SK-N-SH treated with all-trans-retinoic acid at 6 μM for 48 hours (cell line): ENCODE measurements at regions not wholly inside any gene's neighbourhood (a gene's known extent, or its start where the extent isn't known, plus 50 kb on each side); places are given as distances from the start of the nearest gene placed in this dataset.

Experiments used
- ATAC-seq: fragments of 200-7000 bp; cut with Tn5 transposase; 3 replicates; pipeline ENCODE4 v1.9.1; 2020; ENCODE audit warnings: mild to moderate bottlenecking, moderate library complexity
- ARNTL ChIP-seq: fragments of 450-650 bp; formaldehyde crosslinking; IDR thresholded peaks from 2 replicates; pipeline ENCODE4 v1.5.0; 2020; ENCODE audit warnings: low read depth, mild to moderate bottlenecking, moderate library complexity, borderline replicate concordance
- BACH2 ChIP-seq: fragments of 250-450 bp; sonication (Bioruptor Pico); IDR thresholded peaks from 2 replicates; pipeline ENCODE4 v1.9.0; 2021; ENCODE audit warnings: mild to moderate bottlenecking, borderline replicate concordance
- CREB5 ChIP-seq: fragments of 250-450 bp; sonication (Bioruptor Pico); IDR thresholded peaks from 2 replicates; pipeline ENCODE4 v1.5.1; 2020; ENCODE audit warnings: low read depth, mild to moderate bottlenecking, moderate library complexity
- CSDC2 ChIP-seq: fragments of 250-450 bp; sonication (Bioruptor Pico); IDR thresholded peaks from 2 replicates; pipeline ENCODE4 v1.5.0; 2020; ENCODE audit warnings: mild to moderate bottlenecking, moderate library complexity
- CSRNP3 ChIP-seq: fragments of 250-450 bp; sonication (Bioruptor Pico); IDR thresholded peaks from 2 replicates; pipeline ENCODE4 v1.5.1; 2021; ENCODE audit warnings: mild to moderate bottlenecking, moderate library complexity
- ESRRG ChIP-seq: fragments of 250-450 bp; sonication (Bioruptor Pico); IDR thresholded peaks from 2 replicates; pipeline ENCODE4 v1.6.1; 2021; ENCODE audit warnings: mild to moderate bottlenecking
- GLIS3 ChIP-seq: fragments of 250-450 bp; sonication (Bioruptor Pico); IDR thresholded peaks from 2 replicates; pipeline ENCODE4 v1.5.0; 2020; ENCODE audit warnings: mild to moderate bottlenecking, moderate library complexity
- ISL1 ChIP-seq: fragments of 250-450 bp; sonication (Bioruptor Pico); IDR thresholded peaks from 2 replicates; pipeline ENCODE4 v2.1.2; 2022; ENCODE audit warnings: mild to moderate bottlenecking, moderate library complexity
- OSR1 ChIP-seq: fragments of 250-450 bp; sonication (Bioruptor Pico); IDR thresholded peaks from 2 replicates; pipeline ENCODE4 v1.8.0; 2022; ENCODE audit warnings: moderate library complexity, mild to moderate bottlenecking, inconsistent platforms
- PATZ1 ChIP-seq: fragments of 250-450 bp; sonication (Bioruptor Pico); IDR thresholded peaks from 2 replicates; pipeline ENCODE4 v1.8.0; 2020; ENCODE audit warnings: mild to moderate bottlenecking, moderate library complexity, borderline replicate concordance
- POU6F1 ChIP-seq: fragments of 250-450 bp; sonication (Bioruptor Pico); IDR thresholded peaks from 2 replicates; pipeline ENCODE4 v1.8.0; 2021; ENCODE audit warnings: low read depth, mild to moderate bottlenecking, moderate library complexity, borderline replicate concordance
- PPARA ChIP-seq: fragments of 250-450 bp; sonication (Bioruptor Pico); IDR thresholded peaks from 2 replicates; pipeline ENCODE4 v1.5.0; 2020; ENCODE audit warnings: mild to moderate bottlenecking, borderline replicate concordance
- RARB ChIP-seq: fragments of 250-450 bp; sonication (Bioruptor Pico); IDR thresholded peaks from 2 replicates; pipeline ENCODE4 v1.8.0; 2021; ENCODE audit warnings: mild to moderate bottlenecking, moderate library complexity
- SNAI2 ChIP-seq: fragments of 250-450 bp; sonication (Bioruptor Pico); IDR thresholded peaks from 2 replicates; pipeline ENCODE4 v1.5.0; 2020; ENCODE audit warnings: mild to moderate bottlenecking, moderate library complexity
- TCF4 ChIP-seq: fragments of 250-450 bp; sonication (Bioruptor Pico); IDR thresholded peaks from 2 replicates; pipeline ENCODE4 v1.8.0; 2021; ENCODE audit warnings: mild to moderate bottlenecking, moderate library complexity, borderline replicate concordance
- TOX ChIP-seq: fragments of 250-450 bp; sonication (Bioruptor Pico); IDR thresholded peaks from 2 replicates; pipeline ENCODE4 v1.8.0; 2021; ENCODE audit warnings: mild to moderate bottlenecking, moderate library complexity, borderline replicate concordance
- ZC3H10 ChIP-seq: fragments of 250-450 bp; sonication (Bioruptor Pico); IDR thresholded peaks from 2 replicates; pipeline ENCODE4 v1.5.1; 2021; ENCODE audit warnings: mild to moderate bottlenecking, moderate library complexity
- ZFP3 ChIP-seq: fragments of 250-450 bp; sonication (Bioruptor Pico); IDR thresholded peaks from 2 replicates; pipeline ENCODE4 v1.5.0; 2020; ENCODE audit warnings: mild to moderate bottlenecking, moderate library complexity
- ZFP30 ChIP-seq: fragments of 450-650 bp; formaldehyde crosslinking; IDR thresholded peaks from 2 replicates; pipeline ENCODE4 v1.5.0; 2022; ENCODE audit warnings: mild to moderate bottlenecking, moderate library complexity
- ZNF70 ChIP-seq: fragments of 450-650 bp; formaldehyde crosslinking; IDR thresholded peaks from 2 replicates; pipeline ENCODE4 v1.5.0; 2020; ENCODE audit warnings: mild to moderate bottlenecking, moderate library complexity
- ZNF8 ChIP-seq: fragments of 450-650 bp; formaldehyde crosslinking; IDR thresholded peaks from 2 replicates; pipeline ENCODE4 v1.5.0; 2020; ENCODE audit warnings: mild to moderate bottlenecking, moderate library complexity
- TF ChIP-seq, protein P1 (sequence below): fragments of 250-450 bp; sonication (Bioruptor Pico); IDR thresholded peaks from 2 replicates; pipeline ENCODE4 v1.5.0; 2020; ENCODE audit warnings: mild to moderate bottlenecking, moderate library complexity

- ATAC-seq = no peak
- no peak for TF ChIP-seq ZC3H10 (CRISPR knock-in tag)
- TF ChIP-seq GLIS3 = no peak
- TF ChIP-seq TCF4 (CRISPR knock-in tag) = no peak
- TF ChIP-seq SNAI2 (CRISPR knock-in tag) = no peak
Measured at GRCh38 chr9:16316911-16317817, 553.3 kb downstream of the BNC2 start.

GRCh38 chr9:16318516-16319060 is 551.9 kb downstream of the BNC2 start:
- TF ChIP-seq RARB (CRISPR knock-in tag) (no peak), ARNTL (no peak), TCF4 (CRISPR knock-in tag) (no peak), CREB5 (CRISPR knock-in tag) (no peak), OSR1 (CRISPR knock-in tag) (no peak), ZNF70 (CRISPR knock-in tag) (no peak), ISL1 (CRISPR knock-in tag) (no peak), SNAI2 (CRISPR knock-in tag) (no peak), TOX (CRISPR knock-in tag) (no peak), ESRRG (CRISPR knock-in tag) (no peak), ZFP3 (CRISPR knock-in tag) (no peak), POU6F1 (CRISPR knock-in tag) (no peak), ZC3H10 (CRISPR knock-in tag) (no peak), GLIS3 (no peak), CSDC2 (no peak), PATZ1 (CRISPR knock-in tag) (no peak), ZNF8 (CRISPR knock-in tag) (no peak)
- TF ChIP-seq, protein P1, sequence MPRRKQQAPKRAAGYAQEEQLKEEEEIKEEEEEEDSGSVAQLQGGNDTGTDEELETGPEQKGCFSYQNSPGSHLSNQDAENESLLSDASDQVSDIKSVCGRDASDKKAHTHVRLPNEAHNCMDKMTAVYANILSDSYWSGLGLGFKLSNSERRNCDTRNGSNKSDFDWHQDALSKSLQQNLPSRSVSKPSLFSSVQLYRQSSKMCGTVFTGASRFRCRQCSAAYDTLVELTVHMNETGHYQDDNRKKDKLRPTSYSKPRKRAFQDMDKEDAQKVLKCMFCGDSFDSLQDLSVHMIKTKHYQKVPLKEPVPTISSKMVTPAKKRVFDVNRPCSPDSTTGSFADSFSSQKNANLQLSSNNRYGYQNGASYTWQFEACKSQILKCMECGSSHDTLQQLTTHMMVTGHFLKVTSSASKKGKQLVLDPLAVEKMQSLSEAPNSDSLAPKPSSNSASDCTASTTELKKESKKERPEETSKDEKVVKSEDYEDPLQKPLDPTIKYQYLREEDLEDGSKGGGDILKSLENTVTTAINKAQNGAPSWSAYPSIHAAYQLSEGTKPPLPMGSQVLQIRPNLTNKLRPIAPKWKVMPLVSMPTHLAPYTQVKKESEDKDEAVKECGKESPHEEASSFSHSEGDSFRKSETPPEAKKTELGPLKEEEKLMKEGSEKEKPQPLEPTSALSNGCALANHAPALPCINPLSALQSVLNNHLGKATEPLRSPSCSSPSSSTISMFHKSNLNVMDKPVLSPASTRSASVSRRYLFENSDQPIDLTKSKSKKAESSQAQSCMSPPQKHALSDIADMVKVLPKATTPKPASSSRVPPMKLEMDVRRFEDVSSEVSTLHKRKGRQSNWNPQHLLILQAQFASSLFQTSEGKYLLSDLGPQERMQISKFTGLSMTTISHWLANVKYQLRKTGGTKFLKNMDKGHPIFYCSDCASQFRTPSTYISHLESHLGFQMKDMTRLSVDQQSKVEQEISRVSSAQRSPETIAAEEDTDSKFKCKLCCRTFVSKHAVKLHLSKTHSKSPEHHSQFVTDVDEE = no peak
- no peak for ATAC-seq

DNA sequence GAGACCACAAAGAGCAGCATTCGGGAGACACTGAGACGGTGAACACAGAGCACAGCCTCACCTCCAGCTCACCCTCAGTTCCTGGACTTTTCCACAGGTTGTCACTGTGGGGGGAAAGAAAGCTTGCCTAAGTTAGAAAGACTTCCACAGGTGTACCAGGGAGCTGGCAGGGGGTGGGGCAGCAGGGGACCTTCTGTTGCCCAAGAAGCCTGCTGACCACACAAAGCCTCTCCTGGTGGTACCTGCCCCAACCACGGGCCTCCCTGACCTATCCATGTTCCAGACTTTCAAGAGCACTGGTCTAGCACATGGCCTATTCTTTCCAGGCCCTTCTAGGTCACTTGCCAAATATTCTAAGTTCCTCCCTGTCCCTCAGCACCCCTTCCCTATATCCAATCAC is 550.8 kb downstream of the BNC2 start:
- no peak for TF ChIP-seq RARB (CRISPR knock-in tag)
- no peak for TF ChIP-seq CSRNP3
- TF ChIP-seq GLIS3 = no peak
- TF ChIP-seq BACH2 = no peak
- TF ChIP-seq, protein P1 = no peak
- no peak for TF ChIP-seq ESRRG (CRISPR knock-in tag)
- TF ChIP-seq SNAI2 (CRISPR knock-in tag) = no peak
- TF ChIP-seq POU6F1 (CRISPR knock-in tag) = no peak
- no peak for TF ChIP-seq PPARA
- no peak for TF ChIP-seq ARNTL
- TF ChIP-seq ZFP30 (CRISPR knock-in tag) = no peak
- no peak for TF ChIP-seq TOX (CRISPR knock-in tag)
- TF ChIP-seq OSR1 (CRISPR knock-in tag) = no peak
- TF ChIP-seq CSDC2 = no peak
- no peak for TF ChIP-seq TCF4 (CRISPR knock-in tag)
- TF ChIP-seq ZC3H10 (CRISPR knock-in tag) = no peak
- TF ChIP-seq, all 23 proteins: peak for 0
- no peak for ATAC-seq
